MCF 10A (cell line): ENCODE measurements at regions not wholly inside any gene's neighbourhood (a gene's known extent, or its start where the extent isn't known, plus 50 kb on each side); places are given as distances from the start of the nearest gene placed in this dataset.

ENCODE experiments used
- BruUV-seq: library from RNA; stranded (reverse); fragments of 400-500 nt; replicated peaks from 2 replicates; lab custom pipeline; 2021; lab: Mats Ljungman, UMichigan
- CTCF ChIA-PET: fragments of 300-600 bp; sonication (Branson Sonifier 250); formaldehyde crosslinking; extraction: SDS; loops from one replicate; lab custom pipeline; 2021; ENCODE audit warnings: antibody characterized with exemption, inconsistent platforms; lab: Yijun Ruan, JAX
- POLR2A ChIA-PET: fragments of 300-600, 350-650 bp; sonication (Branson Sonifier 250); formaldehyde crosslinking; extraction: SDS; loops from one replicate; lab custom pipeline; 2020; ENCODE audit warnings: antibody characterized with exemption, inconsistent platforms; lab: Yijun Ruan, JAX
- DNase-seq: peaks from one replicate; pipeline ENCODE4 v3.0.0-alpha.2; 2018; ENCODE audit not compliant: unreplicated experiment
- H3K27ac Mint-ChIP-seq: one replicate; pipeline ENCODE4 v1.8.0; 2022; ENCODE audit warnings: mild to moderate bottlenecking, low read depth, mixed read lengths; ENCODE audit not compliant: unreplicated experiment
- H3K27me3 Mint-ChIP-seq: one replicate; pipeline ENCODE4 v1.8.0; 2022; ENCODE audit warnings: mixed read lengths; ENCODE audit not compliant: insufficient read depth, unreplicated experiment
- H3K36me3 Mint-ChIP-seq: one replicate; pipeline ENCODE4 v1.8.0; 2022; ENCODE audit warnings: mild to moderate bottlenecking, moderate library complexity, mixed read lengths; ENCODE audit not compliant: insufficient read depth, unreplicated experiment
- H3K4me1 Mint-ChIP-seq: one replicate; pipeline ENCODE4 v1.8.0; 2022; ENCODE audit warnings: mixed read lengths; ENCODE audit not compliant: insufficient read depth, unreplicated experiment
- H3K4me3 Mint-ChIP-seq: one replicate; pipeline ENCODE4 v1.8.0; 2022; ENCODE audit warnings: mild to moderate bottlenecking, moderate library complexity, mixed read lengths; ENCODE audit not compliant: unreplicated experiment
- H3K9me3 Mint-ChIP-seq: one replicate; pipeline ENCODE4 v1.8.0; 2022; ENCODE audit warnings: mixed read lengths; ENCODE audit not compliant: unreplicated experiment
- CTCF ChIP-seq: fragments of 200-600 bp; IDR thresholded peaks from one replicate; pipeline ENCODE4 v1.8.0; 2022; ENCODE audit warnings: antibody characterized with exemption, mild to moderate bottlenecking; ENCODE audit not compliant: unreplicated experiment
- intact Hi-C: fragments of 100-400 bp; cut with micrococcal nuclease; formaldehyde crosslinking; loops from 2 replicates; pipeline ENCODE4 v1.14.1; 2022

GRCh38 chr11:112322173-112322790 lies 61.6 kb upstream of the PLET1 start:
- ChIA-PET CTCF (interaction anchor here (1.1 to 2.6 kb wide), 2 partner anchors 17 to 132 kb away, joined by 3 to 6 read pairs; no protein-coding TSS in a partner anchor), POLR2A (interaction anchor here (0.6 to 2.6 kb wide), 14 partner anchors 9 to 465 kb away, joined by 3 to 26 read pairs (median 4); no protein-coding TSS in a partner anchor)
- H3K4me3 Mint-ChIP-seq = no peak overlapping the region
- intact Hi-C loops = no loop called here
- H3K9me3 Mint-ChIP-seq = no peaks in the 10 kb centered on the region
- TF ChIP-seq CTCF = no peak
- DNase-seq = peak; percentile 72
- peaks cover 6% of the 10 kb centered on the region for H3K36me3 Mint-ChIP-seq
- BruUV-seq = no TSS peak
- peaks cover 50% of the 10 kb centered on the region for H3K4me1 Mint-ChIP-seq
- H3K27me3 Mint-ChIP-seq = no peaks in the 10 kb centered on the region
- H3K27ac Mint-ChIP-seq = peak overlapping the region; percentile 44

- H3K36me3 Mint-ChIP-seq = peaks cover 6% of the 10 kb centered on the region
- POLR2A ChIA-PET = interaction anchor here (0.9 to 2.3 kb wide), 3 partner anchors 13 to 31 kb away, joined by 3 to 10 read pairs (median 4); no protein-coding TSS in a partner anchor
- H3K4me1 Mint-ChIP-seq = no peaks in the 10 kb centered on the region
- peaks cover 62% of the 10 kb centered on the region for H3K27me3 Mint-ChIP-seq
- H3K4me3 Mint-ChIP-seq = no peak overlapping the region
- intact Hi-C loops = no loop called here
- no peak overlapping the region for H3K27ac Mint-ChIP-seq
- CTCF ChIA-PET = interaction anchor here (0.7 to 1.2 kb wide), 2 partner anchors 17 to 461 kb away, joined by 3 to 4 read pairs; no protein-coding TSS in a partner anchor
- H3K9me3 Mint-ChIP-seq = peaks cover 2% of the 10 kb centered on the region
- peak; percentile 75 for DNase-seq
- BruUV-seq = no TSS peak
- TF ChIP-seq CTCF = no peak
Observed at GRCh38 chr11:112334381-112334780, 73.7 kb upstream of the PLET1 start.

- no peak for DNase-seq
- H3K4me1 Mint-ChIP-seq = no peaks in the 10 kb centered on the region
- no peaks in the 10 kb centered on the region for H3K9me3 Mint-ChIP-seq
- TF ChIP-seq CTCF = no peak
- peaks cover 42% of the 10 kb centered on the region for H3K27me3 Mint-ChIP-seq
- ChIA-PET POLR2A (interaction anchor here (1.2 kb wide), 1 partner anchor 769 kb away, joined by 3 read pairs; no protein-coding TSS in a partner anchor), CTCF (interaction anchor here (0.6 kb wide), 1 partner anchor 454 kb away, joined by 4 read pairs; no protein-coding TSS in a partner anchor)
- intact Hi-C loops = no loop called here
- peaks cover 6% of the 10 kb centered on the region for H3K36me3 Mint-ChIP-seq
- no peak overlapping the region for H3K27ac Mint-ChIP-seq
- BruUV-seq = no TSS peak
- H3K4me3 Mint-ChIP-seq = no peak overlapping the region
Observed at GRCh38 chr11:112336356-112336886, 75.8 kb upstream of the PLET1 start.

GRCh38 chr11:112339566-112339965 lies 78.9 kb upstream of the PLET1 start:
- no peak for TF ChIP-seq CTCF
- Mint-ChIP-seq H3K4me1 (peaks cover 10% of the 10 kb centered on the region), H3K9me3 (no peaks in the 10 kb centered on the region), H3K4me3 (no peak overlapping the region), H3K27ac (no peak overlapping the region), H3K27me3 (peaks cover 40% of the 10 kb centered on the region), H3K36me3 (peaks cover 6% of the 10 kb centered on the region)
- ChIA-PET POLR2A (no interaction called here), CTCF (no interaction called here)
- DNase-seq = no peak
- BruUV-seq = no TSS peak
- intact Hi-C loops = no loop called here
